ENCODE measurements at regions not wholly inside any gene's neighbourhood (a gene's known extent, or its start where the extent isn't known, plus 50 kb on each side); places are given as distances from the start of the nearest gene placed in this dataset.

- Histone ChIP-seq H3K4me3 (replicated peaks in 1 of 4; ENCODE audit: control extremely low read depth in 1 of 4, insufficient read depth in 1 of 4, low read depth in 3 of 4, low read length in 4 of 4) (no peak overlapping the region), H3K27ac (ENCODE audit: insufficient read depth, low read length) (no peak overlapping the region), H3K36me3 (ENCODE audit: control insufficient read depth, insufficient read depth, low read length) (no peaks in the 10 kb centered on the region), H4K20me1 (ENCODE audit: control insufficient read depth, extremely low read depth, insufficient read depth, low read length) (no peaks in the 10 kb centered on the region), H3K79me2 (ENCODE audit: control insufficient read depth, insufficient read depth, low read length) (no peaks in the 10 kb centered on the region), H3K4me2 (ENCODE audit: extremely low read depth, insufficient read depth, low read length) (no peak overlapping the region), H3K9ac (ENCODE audit: insufficient read depth, low read length) (no peak overlapping the region), H3K27me3 (ENCODE audit: control insufficient read depth, insufficient read depth, low read length) (no peaks in the 10 kb centered on the region), H2AFZ (ENCODE audit: low read length) (no peak overlapping the region), H3K4me1 (ENCODE audit: control insufficient read depth, extremely low read depth, insufficient read depth, low read length) (peaks cover 3% of the 10 kb centered on the region), H3K9me3 (ENCODE audit: control insufficient read depth, insufficient read depth, low read depth, low read length) (no peaks in the 10 kb centered on the region)
- DNase-seq (ENCODE audit: low read depth in 2 of 2): no peak
- TF ChIP-seq CTCF (conservative IDR thresholded peaks at IDR 0.05 in 1 of 2, IDR thresholded peaks at IDR 0.05 in 1 of 2; ENCODE audit: low read depth in 1 of 2, low read length in 2 of 2) (no peak), EZH2 (IDR thresholded peaks at IDR 0.05; ENCODE audit: low read length, missing control alignments) (no peak)
These were observed 224.1 kb downstream of the PHLDA1 start for GRCh38 chr12:75807494-75807893.

- H2AFZ ChIP-seq (ENCODE audit: low read length): no peak overlapping the region
- H3K36me3 ChIP-seq (ENCODE audit: control insufficient read depth, insufficient read depth, low read length): no peaks in the 10 kb centered on the region
- no peak overlapping the region for H3K4me3 ChIP-seq (replicated peaks in 1 of 4; ENCODE audit: control extremely low read depth in 1 of 4, insufficient read depth in 1 of 4, low read depth in 3 of 4, low read length in 4 of 4)
- no peak overlapping the region for H3K9ac ChIP-seq (ENCODE audit: insufficient read depth, low read length)
- TF ChIP-seq CTCF (conservative IDR thresholded peaks at IDR 0.05 in 1 of 2, IDR thresholded peaks at IDR 0.05 in 1 of 2; ENCODE audit: low read depth in 1 of 2, low read length in 2 of 2) (no peak), EZH2 (IDR thresholded peaks at IDR 0.05; ENCODE audit: low read length, missing control alignments) (no peak)
- no peak overlapping the region for H3K4me2 ChIP-seq (ENCODE audit: extremely low read depth, insufficient read depth, low read length)
- H3K79me2 ChIP-seq (ENCODE audit: control insufficient read depth, insufficient read depth, low read length): no peaks in the 10 kb centered on the region
- H3K27ac ChIP-seq (ENCODE audit: insufficient read depth, low read length): no peak overlapping the region
- H3K27me3 ChIP-seq (ENCODE audit: control insufficient read depth, insufficient read depth, low read length): no peaks in the 10 kb centered on the region
- no peaks in the 10 kb centered on the region for H3K4me1 ChIP-seq (ENCODE audit: control insufficient read depth, extremely low read depth, insufficient read depth, low read length)
- no peaks in the 10 kb centered on the region for H4K20me1 ChIP-seq (ENCODE audit: control insufficient read depth, extremely low read depth, insufficient read depth, low read length)
- no peaks in the 10 kb centered on the region for H3K9me3 ChIP-seq (ENCODE audit: control insufficient read depth, insufficient read depth, low read depth, low read length)
- no peak for DNase-seq (ENCODE audit: low read depth in 2 of 2)
These were observed 225.7 kb downstream of the PHLDA1 start for GRCh38 chr12:75805905-75806304.

- H3K4me3 ChIP-seq (replicated peaks in 1 of 4; ENCODE audit: control extremely low read depth in 1 of 4, insufficient read depth in 1 of 4, low read depth in 3 of 4, low read length in 4 of 4): no peak overlapping the region
- H2AFZ ChIP-seq (ENCODE audit: low read length): no peak overlapping the region
- H3K27me3 ChIP-seq (ENCODE audit: control insufficient read depth, insufficient read depth, low read length): no peaks in the 10 kb centered on the region
- no peak overlapping the region for H3K9ac ChIP-seq (ENCODE audit: insufficient read depth, low read length)
- H3K4me1 ChIP-seq (ENCODE audit: control insufficient read depth, extremely low read depth, insufficient read depth, low read length): no peaks in the 10 kb centered on the region
- no peaks in the 10 kb centered on the region for H3K79me2 ChIP-seq (ENCODE audit: control insufficient read depth, insufficient read depth, low read length)
- no peaks in the 10 kb centered on the region for H3K36me3 ChIP-seq (ENCODE audit: control insufficient read depth, insufficient read depth, low read length)
- no peak overlapping the region for H3K27ac ChIP-seq (ENCODE audit: insufficient read depth, low read length)
- H3K4me2 ChIP-seq (ENCODE audit: extremely low read depth, insufficient read depth, low read length): no peak overlapping the region
- H4K20me1 ChIP-seq (ENCODE audit: control insufficient read depth, extremely low read depth, insufficient read depth, low read length): no peaks in the 10 kb centered on the region
- TF ChIP-seq CTCF (conservative IDR thresholded peaks at IDR 0.05 in 1 of 2, IDR thresholded peaks at IDR 0.05 in 1 of 2; ENCODE audit: low read depth in 1 of 2, low read length in 2 of 2) (no peak), EZH2 (IDR thresholded peaks at IDR 0.05; ENCODE audit: low read length, missing control alignments) (no peak)
- DNase-seq (ENCODE audit: low read depth in 2 of 2): no peak
- H3K9me3 ChIP-seq (ENCODE audit: control insufficient read depth, insufficient read depth, low read depth, low read length): no peaks in the 10 kb centered on the region
These were observed 226.3 kb downstream of the PHLDA1 start for GRCh38 chr12:75805320-75805719.
